ENCODE measurements at regions not wholly inside any gene's neighbourhood (a gene's known extent, or its start where the extent isn't known, plus 50 kb on each side); places are given as distances from the start of the nearest gene placed in this dataset.

GRCh38 chr11:109298865-109299264, 123.1 kb upstream of the C11orf87 start:
- DNase-seq: peak; percentile 54

- peak; percentile 28 for DNase-seq
Observed at GRCh38 chr11:109300211-109300610, 121.8 kb upstream of the C11orf87 start.

- DNase-seq: no peak
Observed at GRCh38 chr11:109302591-109303334, 119.2 kb upstream of the C11orf87 start.

- DNase-seq: no peak
Observed at GRCh38 chr11:109303342-109303741, 118.6 kb upstream of the C11orf87 start.

- DNase-seq: peak; percentile 3
Observed at GRCh38 chr11:109304159-109304558, 117.8 kb upstream of the C11orf87 start.

GRCh38 chr11:109305009-109305408, 117.0 kb upstream of the C11orf87 start:
- no peak for DNase-seq

- no peak for DNase-seq
Observed at GRCh38 chr11:109306322-109306721, 115.7 kb upstream of the C11orf87 start.

GRCh38 chr11:109307366-109307765, 114.6 kb upstream of the C11orf87 start:
- peak; percentile 6 for DNase-seq

- DNase-seq: peak; percentile 78
Observed at GRCh38 chr11:109308551-109308950, 113.4 kb upstream of the C11orf87 start.

- DNase-seq: peak; percentile 68
Observed at GRCh38 chr11:109309153-109309552, 112.8 kb upstream of the C11orf87 start.

- DNase-seq: no peak
Observed at GRCh38 chr11:109317726-109318125, 104.3 kb upstream of the C11orf87 start.

GRCh38 chr11:109320595-109320994, 101.4 kb upstream of the C11orf87 start:
- DNase-seq: no peak

- DNase-seq: no peak
Observed at GRCh38 chr11:109326781-109327180, 95.2 kb upstream of the C11orf87 start.

- no peak for DNase-seq
Observed at GRCh38 chr11:109329716-109330115, 92.3 kb upstream of the C11orf87 start.

- DNase-seq: no peak
Observed at GRCh38 chr11:109338131-109338530, 83.9 kb upstream of the C11orf87 start.

- DNase-seq: no peak
Observed at GRCh38 chr11:109342261-109342660, 79.7 kb upstream of the C11orf87 start.

- no peak for DNase-seq
Observed at GRCh38 chr11:109343242-109343641, 78.7 kb upstream of the C11orf87 start.

- DNase-seq: no peak
Observed at GRCh38 chr11:109347304-109347703, 74.7 kb upstream of the C11orf87 start.

GRCh38 chr11:109349276-109350080, 72.5 kb upstream of the C11orf87 start:
- DNase-seq: no peak

- DNase-seq: no peak
Observed at GRCh38 chr11:109350091-109350490, 71.9 kb upstream of the C11orf87 start.

- no peak for DNase-seq
Observed at GRCh38 chr11:109362059-109362458, 59.9 kb upstream of the C11orf87 start.

GRCh38 chr11:109363682-109364081, 58.3 kb upstream of the C11orf87 start:
- no peak for DNase-seq

GRCh38 chr11:109364851-109365250, 57.1 kb upstream of the C11orf87 start:
- no peak for DNase-seq

All from NCI-H2171 treated with DMSO at 0.1 percent for 48 hours (cell line).